IMR-90 (cell line): ENCODE measurements at regions not wholly inside any gene's neighbourhood (a gene's known extent, or its start where the extent isn't known, plus 50 kb on each side); places are given as distances from the start of the nearest gene placed in this dataset.

Source experiments
- POLR2A ChIP-seq: IDR thresholded peaks from 2 replicates; pipeline ENCODE4 v1.6.1; 2012; ENCODE audit warnings: mild to moderate bottlenecking, low read depth, low read length
- TF ChIP-seq, protein P1 (sequence below): conservative IDR thresholded peaks from 2 replicates; pipeline ENCODE4 v1.5.1; 2012; ENCODE audit warnings: mild to moderate bottlenecking, low read depth, low read length, improper control_type of control experiment

DNA sequence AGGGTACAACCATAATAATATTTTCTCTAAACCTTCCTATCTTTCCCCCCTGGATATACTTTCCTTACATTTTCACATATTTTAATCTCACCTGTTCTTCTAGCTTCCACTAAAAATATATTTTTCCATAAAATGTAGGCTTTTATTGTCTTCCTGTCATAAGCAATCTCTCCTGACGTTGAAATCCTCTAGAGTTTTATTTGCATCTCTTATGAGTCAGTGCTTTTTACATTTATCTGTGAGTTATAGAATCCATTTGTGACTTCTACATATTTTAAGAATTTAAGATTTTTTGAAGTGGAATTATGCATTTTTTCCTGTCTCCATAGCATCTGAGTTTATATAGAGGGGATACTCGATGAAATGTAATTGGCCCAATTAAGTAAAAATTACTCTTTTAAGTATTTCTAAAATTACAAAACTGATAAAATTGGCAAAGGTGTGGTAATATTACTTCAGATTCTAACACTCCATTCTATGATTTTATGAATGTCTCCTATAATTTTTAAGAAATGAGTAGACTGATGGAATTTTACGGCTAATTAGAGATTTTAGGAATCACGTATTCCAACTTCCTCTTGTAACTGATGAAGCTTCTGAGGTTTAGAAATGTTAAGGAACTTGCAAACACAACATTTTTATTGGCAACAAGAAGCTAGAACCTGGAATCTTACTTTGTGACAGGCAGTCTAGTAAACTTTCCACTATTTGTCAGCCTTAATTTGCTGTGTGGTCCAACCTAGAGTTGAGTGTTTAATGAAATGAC, 422.9 kb upstream of the SEMA3A start:
- TF ChIP-seq, protein P1, sequence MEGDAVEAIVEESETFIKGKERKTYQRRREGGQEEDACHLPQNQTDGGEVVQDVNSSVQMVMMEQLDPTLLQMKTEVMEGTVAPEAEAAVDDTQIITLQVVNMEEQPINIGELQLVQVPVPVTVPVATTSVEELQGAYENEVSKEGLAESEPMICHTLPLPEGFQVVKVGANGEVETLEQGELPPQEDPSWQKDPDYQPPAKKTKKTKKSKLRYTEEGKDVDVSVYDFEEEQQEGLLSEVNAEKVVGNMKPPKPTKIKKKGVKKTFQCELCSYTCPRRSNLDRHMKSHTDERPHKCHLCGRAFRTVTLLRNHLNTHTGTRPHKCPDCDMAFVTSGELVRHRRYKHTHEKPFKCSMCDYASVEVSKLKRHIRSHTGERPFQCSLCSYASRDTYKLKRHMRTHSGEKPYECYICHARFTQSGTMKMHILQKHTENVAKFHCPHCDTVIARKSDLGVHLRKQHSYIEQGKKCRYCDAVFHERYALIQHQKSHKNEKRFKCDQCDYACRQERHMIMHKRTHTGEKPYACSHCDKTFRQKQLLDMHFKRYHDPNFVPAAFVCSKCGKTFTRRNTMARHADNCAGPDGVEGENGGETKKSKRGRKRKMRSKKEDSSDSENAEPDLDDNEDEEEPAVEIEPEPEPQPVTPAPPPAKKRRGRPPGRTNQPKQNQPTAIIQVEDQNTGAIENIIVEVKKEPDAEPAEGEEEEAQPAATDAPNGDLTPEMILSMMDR: no peak
- TF ChIP-seq POLR2A: no peak
